ENCODE measurements at regions not wholly inside any gene's neighbourhood (a gene's known extent, or its start where the extent isn't known, plus 50 kb on each side); places are given as distances from the start of the nearest gene placed in this dataset.

DNA sequence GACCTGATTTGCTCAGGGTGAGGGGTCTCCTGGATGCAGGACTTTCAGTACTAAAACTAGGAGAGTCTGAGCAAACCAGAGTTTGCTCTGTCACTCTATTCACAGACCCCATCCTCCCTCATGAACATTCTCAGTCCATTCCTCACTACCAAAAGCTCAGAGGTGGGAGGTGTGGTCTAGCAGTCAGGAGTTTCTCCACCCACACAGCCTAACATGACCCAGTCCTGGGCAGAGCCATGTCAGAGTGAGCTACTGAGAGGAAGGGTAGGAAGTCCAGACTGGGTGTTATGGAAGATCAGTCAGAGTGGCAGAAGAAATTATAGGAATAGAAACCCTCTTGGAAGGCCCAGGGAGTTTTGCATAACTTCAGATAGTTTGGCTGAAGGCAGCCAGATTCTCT lies 113.3 kb upstream of the GRAMD2B start:
- FAIRE-seq = no peak

DNA sequence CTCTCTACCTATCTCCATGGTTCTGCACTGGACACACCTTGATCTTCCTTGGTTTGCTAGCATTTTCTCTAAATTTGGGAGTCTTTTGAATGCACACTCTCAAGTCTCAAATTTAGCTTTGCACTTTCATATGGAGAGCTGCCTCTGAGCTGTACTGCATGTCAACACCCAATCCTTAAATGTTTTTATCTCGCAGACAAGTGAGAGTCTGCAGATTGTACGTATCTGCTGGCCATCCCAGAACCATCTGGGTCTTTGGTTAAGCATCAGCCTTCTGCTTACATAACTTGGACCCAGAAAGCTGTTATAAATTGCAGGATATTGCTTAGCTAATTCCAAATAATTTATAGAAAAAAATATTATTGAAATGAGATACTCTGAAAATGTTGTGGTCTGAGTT lies 111.4 kb upstream of the GRAMD2B start:
- no peak for FAIRE-seq

DNA sequence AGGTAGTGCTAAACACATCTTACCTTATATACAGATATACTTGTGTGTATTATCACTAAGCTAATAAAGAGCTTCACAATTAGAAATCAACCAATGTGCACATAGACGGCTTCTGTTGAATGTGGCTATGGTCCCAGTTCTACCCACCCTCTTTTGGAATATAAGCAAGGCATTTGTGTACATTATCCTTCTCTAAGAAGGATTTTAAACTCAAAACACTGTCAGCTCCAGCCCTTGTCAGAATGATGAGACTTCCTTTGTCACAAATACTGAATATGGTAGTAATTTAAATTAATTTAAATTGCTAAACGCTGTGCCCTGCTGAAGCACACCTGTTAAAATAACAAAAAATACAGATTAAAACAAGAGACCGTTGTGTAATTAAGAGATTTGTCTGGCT lies 107.9 kb upstream of the GRAMD2B start:
- no peak for FAIRE-seq

DNA sequence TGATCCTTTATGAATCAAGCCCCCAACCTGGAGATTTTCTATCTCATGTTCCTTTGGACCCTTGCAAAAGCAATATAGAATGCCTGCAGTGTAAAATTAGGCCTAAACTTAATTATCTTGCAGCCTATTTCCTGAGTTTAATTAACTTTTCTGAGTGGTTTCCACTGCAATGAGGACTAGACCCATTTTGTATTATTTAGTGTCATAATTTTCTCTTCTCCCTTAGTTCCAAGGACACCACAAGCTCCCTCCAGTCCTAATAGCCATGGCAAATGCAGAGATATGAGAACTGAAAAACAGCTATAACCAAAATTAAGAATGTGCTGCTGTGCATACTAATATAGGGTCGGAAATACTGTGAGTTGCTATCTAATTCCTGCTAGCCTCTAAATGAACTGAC lies 90.9 kb upstream of the GRAMD2B start:
- FAIRE-seq = no peak

DNA sequence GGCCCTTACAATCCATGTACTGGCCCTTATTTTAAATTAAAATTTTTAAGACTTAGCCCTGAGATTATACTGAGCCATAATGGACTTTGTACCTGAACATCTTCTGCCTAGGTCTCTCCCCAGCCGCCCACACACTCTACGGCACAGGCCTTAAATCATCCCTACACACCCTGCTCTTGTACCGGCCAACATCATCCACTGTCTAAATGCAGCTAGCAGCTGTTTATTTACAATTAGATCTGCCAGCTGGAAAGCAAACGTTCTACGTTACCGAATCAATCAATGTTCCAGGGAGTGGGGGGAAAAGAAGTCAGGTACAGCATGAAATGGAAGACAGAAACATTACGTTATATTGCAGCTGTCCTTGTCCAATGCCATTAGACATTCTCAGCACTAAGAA lies 88.4 kb upstream of the GRAMD2B start:
- FAIRE-seq = no peak

DNA sequence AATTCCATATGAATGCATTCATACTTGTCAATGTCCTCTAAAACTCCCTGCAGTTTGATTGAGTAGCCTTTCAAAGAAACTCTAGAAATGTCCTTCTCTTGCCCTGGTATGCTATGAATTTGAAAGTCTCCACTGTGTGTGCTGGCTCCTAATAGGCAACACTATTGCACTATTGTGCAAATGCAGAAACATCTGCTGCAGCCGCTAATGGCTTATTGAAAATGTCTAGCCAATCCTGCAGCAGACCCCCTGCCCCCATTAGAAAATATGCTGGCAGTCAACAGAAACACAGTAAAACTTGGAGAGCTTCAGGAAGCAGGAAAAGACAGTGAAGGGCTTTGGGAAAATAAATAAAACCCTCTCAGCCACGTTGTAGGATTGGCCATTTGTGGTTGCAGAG lies 87.3 kb upstream of the GRAMD2B start:
- no peak for FAIRE-seq

DNA sequence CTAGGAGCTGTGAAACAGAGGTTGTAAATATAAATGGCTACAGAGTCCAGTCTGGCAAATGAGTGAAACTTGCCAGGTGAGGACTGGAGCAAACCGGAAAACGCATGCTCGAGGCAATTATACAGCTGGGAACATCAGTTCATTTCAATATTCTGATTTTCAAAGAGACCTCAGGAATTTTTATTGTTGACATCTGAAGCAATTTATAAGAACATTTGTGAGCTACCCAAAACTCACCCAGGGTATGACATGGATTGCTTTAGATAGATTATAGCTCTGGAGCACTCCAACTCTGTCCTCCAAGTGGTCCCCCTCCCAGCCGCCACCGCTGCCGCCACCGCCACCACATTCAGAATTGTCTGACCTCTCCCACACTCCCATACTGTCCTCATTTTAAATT lies 84.6 kb upstream of the GRAMD2B start:
- FAIRE-seq = no peak

DNA sequence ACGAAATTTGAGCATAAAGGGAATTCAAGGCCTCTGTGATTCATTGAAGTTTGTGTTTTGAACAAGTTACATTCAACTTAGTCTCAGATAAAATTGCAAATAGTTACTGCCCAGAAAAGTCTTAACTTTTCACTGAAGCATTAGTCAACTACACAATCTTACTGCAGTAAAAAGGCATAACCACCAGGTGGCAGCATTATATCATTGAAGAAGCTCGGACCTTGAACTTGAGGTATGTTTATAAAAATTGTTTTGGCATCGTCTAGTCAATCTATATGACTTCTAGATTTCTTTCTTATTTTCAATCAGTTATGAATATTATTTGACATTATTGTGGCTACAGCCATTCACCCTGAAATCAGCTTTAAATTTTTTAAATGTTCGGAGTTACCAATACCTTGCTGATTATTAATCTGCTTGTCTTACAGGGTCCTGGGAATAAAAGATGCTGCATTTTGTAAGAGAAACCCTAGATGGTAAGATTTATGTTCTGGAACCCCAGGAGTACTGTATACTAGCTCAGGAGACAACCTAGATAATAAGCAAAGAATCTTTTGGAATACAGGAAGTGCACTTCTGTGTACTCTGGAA lies 83.9 kb upstream of the GRAMD2B start:
- FAIRE-seq = peak; percentile 99

DNA sequence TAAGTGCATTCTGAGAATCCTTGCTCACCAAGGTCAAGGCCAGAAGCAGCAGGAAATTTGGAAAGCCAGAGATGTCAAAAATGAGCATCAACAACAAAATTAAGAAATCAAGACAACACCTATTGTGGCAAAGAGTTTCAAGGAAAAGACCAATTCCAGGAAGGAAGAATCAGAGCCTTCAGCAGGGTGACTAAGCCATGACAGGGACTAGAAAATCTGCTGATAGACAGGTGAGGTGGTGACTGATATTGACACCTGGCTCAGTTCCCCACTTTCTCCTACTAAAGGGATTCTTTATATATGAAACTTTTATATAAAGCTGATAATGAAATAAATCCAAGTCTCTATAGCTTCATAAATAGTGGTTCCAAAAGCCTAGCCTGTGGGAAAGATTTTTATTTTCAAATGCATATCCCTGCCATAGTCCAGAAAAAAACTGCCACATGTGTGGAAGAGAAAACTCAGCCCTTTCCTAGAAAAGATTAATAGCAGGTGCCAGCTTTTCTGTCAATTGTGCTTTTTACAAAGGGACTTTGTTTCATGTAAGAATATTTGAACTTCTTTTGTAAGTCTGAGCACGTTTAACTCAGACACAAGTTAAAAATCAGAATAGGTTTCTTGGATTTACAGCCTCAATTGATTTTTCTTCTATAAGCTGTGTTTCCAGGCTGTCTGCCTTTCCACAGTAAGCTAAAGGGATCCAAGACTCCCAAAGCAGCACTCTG lies 81.1 kb upstream of the GRAMD2B start:
- FAIRE-seq = no peak

DNA sequence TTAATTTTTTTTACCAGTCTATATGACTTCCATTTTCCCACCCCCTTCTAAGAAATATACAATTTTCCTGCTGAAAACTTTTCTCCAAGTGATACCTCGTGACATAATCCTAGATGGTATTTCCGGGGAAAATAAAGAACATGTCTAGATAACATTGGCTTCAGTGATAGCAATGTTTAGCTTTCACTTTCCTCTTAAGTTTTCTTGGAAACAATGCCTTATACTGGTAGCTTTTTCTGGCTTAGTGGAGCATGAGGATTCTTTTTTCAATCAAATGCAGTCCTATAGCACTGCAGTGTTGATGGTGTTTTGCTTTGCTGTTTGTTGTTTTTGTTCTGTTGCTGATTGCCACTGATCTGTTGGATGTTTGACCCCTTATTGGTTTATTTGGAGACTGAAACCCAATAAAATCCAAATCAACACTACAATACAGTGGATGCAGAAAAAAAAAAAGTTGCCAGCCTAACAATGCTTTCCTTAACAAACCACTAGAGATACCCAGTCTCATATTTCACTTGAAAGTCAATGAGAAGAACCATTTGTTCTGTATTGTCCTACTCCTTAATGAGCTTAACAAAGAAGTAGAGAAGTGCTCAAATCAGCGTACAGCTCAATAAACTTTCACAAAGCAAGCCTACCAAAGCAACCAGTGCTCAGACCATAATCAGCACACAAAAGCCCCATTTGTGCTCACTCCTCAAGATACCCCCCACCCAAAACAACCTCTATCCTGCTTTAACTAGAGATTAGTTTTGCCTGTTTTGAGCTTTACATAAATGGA lies 74.2 kb upstream of the GRAMD2B start:
- FAIRE-seq = no peak

DNA sequence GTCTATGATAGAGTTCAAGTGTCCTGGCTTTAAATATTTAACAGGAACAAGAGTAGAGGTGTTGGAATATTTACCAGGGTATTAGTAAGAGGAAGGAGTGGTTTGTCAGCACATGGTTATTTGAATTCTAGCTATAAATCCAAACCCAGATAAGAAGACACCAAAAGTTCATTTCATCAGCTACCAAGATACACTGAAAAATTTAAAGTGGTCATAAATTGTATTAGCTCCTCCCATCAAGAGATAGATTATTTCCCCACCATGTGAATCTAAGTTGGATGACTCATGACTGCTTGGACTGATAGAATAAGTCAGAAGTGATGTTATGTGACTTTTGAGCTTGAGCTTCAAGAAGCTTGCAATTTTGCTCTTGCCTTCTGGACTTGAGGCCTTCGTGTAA lies 72.1 kb upstream of the GRAMD2B start:
- FAIRE-seq = no peak

DNA sequence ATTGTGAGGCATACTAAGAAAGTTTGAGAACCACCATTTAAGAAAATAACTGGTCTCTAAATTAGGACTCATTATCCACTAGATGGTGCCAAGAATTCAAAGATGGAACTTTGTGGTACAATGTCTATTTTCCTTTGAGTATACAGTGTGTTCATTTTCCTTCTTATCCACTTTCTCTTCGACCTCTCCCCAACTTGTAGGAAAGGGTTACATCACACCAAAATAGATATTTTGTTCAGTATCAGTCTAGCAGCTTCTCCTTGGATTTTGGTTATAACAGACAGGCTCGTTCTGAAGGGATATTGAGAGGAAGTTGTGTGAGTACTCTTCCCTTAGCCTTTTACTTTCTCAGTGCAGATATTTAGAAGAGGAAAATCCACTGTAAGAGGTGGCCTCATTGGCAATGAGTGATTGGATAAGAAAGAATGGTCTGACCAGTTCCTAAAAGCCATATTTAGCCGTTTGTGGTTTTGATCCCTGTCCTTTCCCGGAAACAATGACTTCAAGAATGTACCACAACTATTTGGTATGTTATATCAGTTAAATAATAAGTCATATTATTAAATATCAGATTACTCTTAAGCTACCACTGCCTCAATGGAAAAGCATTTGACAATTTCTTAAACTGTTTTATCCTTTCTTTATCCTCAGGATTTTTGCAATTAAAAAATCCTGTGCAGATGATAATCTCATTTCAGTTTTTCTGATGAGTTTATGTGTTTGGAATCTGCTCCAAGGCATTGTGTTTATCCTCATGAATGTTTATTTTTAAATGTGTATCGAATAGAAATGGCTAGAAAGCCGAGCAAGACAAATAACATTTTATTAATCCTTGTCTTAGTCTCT lies 69.0 kb upstream of the GRAMD2B start:
- FAIRE-seq = peak; percentile 95

DNA sequence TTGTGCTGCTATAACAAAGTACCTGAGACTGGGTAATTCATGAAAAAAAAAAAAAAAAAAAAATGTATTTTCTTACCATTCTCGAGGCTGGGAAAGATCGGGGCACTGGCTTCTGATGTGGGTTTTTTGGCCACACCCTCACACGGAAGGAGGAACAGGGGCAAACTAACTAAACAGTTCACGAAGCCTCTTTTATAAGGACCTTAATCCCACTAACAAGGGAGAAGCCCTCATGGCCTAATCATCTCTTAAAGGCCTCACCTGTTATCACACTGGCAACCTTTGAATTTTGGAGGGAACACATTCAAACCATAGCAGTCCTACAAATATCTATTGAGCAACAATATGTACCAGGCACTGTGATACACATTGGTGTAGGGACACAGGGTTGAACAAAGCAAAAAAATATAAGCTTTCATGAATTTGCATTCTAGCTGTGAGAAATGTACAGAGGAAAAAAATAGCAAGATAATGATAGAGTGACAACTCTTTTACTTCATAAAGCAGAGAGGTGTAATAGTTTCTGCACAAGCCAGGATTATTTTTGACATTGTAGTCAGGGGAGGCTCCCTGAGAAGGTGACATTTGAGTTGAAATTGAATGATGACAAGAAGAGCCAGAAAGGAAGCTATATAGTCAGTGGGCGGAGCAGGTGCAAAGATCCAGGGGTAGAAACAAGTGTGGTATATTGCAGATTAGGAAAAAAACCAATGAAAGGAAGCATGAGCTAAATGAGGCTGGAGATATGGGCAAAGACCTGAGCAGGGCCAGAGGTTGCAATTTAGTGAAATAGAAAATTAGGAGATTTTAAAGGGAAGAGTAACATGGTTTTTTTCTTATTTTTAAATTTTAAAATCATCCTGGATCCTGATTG lies 68.1 kb upstream of the GRAMD2B start:
- FAIRE-seq = no peak

DNA sequence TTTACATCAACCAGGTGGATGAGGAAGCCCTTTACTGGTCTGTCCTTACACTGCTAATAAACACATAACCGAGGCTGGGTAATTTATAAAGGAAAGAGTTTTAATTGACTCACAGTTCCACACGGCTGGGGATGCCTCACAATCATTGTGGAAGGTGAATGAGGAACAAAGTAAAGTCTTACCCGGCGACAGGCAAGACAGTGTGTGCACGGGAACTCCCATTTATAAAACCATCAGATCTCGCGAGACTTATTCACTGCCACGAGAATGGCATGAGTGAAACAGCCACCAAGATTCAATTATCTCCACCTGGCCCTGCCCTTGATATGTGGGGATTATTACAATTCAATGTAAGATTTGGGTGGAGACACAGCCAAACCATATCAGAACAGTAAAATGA lies 67.3 kb upstream of the GRAMD2B start:
- no peak for FAIRE-seq

DNA sequence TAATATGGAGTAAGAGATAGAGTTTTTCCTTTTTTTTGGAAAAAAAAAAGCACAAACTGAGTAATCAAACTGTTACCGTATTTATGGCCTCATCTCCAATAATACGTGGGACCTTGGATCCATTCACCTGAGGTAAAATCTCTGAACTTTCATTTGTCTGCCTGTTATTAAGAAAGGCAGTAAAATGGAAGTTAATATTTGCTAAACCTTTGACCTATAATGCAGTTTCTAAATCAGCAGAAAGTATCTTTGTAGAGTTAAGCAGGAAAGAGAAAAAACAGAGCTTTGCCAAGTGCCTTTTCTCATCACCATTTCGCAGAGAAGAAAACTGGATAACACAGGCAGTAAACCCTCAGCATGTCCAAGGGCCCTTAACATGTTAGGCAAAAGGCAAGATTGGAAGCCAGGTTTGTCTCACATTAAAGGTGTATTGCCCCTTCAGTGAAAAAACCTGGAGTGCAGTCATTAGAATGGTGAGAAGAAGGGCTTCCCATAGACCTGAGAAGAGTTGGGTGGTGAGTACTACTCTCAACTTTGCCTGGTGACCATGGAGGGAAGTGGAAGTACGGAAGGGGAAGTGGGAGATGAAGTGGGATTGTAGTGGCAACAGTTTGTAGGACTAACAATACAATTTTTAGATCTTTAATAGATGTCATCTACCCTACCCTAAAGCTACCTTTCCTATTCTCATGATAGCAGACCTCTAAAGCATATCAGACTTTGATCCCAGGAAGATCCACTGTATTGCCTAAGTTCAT lies 65.4 kb upstream of the GRAMD2B start:
- no peak for FAIRE-seq

DNA sequence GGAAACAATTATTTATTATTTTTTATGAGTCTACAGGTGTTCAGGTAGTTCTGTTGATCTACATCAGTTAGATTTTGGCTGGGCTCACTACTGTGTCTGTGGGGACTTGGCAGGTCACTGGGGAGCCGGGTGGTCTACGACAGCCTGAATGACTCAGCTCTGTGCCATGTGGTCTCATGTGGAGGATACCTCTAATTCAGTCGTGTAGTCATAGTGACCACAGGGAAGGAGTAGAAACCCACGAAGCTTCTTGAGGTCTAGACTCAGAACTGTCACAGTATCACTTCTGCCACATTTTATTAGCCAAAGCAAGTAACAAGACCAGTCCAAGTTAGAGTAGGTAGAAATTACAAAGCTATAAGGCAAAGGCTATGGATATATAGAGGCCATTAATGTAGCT lies 64.7 kb upstream of the GRAMD2B start:
- no peak for FAIRE-seq

DNA sequence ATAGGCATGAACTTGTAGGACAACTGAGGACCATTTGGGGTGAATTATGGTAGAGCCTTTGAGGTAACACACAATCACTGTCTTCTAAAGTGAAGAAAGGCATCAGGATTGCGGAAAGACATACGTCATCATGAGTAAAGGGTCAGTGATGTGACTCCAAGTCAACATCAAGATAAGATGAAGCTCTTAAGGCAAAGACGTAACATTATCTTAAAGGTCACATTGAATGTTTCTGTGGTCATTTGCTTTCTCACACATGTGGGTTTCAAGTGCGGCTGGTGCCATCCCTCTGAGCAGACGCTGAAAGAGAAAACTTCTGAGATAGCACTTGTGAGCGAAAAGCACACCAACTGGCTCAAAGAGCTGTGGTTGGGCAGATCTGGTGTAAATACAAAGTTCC lies 63.3 kb upstream of the GRAMD2B start:
- no peak for FAIRE-seq

DNA sequence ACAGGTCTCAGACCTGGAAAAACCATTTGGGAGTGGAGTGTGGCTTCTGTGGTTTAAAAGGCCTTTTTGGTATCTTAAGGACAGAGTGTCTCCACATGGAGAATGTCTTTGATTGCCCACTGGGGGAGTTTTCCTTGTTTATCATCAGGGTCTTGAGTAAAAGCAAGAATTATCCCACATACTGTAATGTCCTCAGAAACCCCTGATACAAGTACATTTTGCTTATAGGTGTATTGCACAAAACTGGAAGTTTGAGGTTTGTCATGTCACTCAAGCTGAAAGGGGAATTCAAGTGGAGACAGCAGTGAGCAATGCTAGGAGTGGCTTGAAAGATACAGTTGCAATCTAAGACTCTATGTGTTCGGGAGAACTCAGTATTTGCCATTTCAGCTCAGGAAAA lies 62.7 kb upstream of the GRAMD2B start:
- FAIRE-seq = no peak

DNA sequence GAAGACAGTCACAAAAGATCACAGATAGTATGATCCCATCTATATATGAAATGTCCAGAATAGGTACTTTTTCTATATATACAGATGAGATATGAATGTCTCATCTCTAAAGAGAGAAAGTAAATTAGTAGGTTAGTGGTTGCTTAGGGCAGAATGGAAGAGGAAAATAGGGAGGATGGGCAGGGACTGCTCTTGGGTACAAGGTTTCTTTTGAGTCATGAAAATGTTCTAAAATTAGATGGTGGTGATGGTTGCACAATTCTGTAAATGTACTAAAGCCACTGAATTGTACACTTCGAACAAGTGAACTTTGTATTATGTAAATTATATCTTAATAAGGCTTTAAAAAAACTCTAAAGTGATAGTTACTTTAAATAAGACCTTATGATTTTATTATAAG lies 59.6 kb upstream of the GRAMD2B start:
- FAIRE-seq = no peak

DNA sequence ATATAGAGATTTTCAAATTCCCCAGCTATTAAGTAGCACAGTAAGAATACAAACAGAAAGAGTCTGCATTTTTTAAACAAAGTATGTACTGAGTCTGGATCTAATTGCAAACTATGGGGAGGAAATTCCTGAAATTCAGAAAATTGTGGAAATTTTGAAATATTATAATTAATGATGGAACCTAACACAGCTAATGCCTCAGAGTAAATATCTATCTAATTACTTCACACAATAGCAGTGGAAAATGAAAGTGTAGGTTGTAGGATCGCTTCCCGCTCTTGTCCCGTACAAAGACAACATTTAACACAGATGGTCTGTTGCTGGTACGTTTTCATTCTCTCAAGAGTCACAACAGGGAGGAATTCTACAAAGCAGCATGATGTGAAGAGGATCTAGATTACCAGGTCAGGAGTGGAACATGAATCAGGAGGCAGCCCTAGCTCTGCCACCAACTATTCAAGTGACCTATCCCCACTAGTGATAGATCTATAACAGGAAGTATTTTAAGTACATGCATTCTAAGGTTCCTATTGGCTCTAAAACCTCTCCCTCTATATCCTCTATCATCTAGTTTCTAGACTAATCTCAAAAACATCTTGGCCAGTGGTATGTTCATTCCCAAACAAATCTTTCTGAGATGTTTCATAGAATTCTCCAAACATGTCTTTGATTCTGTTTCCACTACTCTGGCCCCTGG lies 58.9 kb upstream of the GRAMD2B start:
- no peak for FAIRE-seq
